ENCODE measurements at regions not wholly inside any gene's neighbourhood (a gene's known extent, or its start where the extent isn't known, plus 50 kb on each side); places are given as distances from the start of the nearest gene placed in this dataset.

GRCh38 chr3:66565301-66565700 is 64.5 kb upstream of the LRIG1 start:
- TF ChIP-seq POLR2A (IDR thresholded peaks at IDR 0.05): no peak
- TF ChIP-seq CTCF (IDR thresholded peaks at IDR 0.05 in 8 of 11, conservative IDR thresholded peaks at IDR 0.05 in 3 of 11): no peak
- TF ChIP-seq POLR2AphosphoS5 (IDR thresholded peaks at IDR 0.05): no peak

All from spleen (tissue), 7 donors.